ENCODE measurements at regions not wholly inside any gene's neighbourhood (a gene's known extent, or its start where the extent isn't known, plus 50 kb on each side); places are given as distances from the start of the nearest gene placed in this dataset.
"Not testable (repeated sequence)": the region's sequence is repeated elsewhere in the genome, so short reads cannot be mapped to it uniquely, and the experiment has no call there.

- FAIRE-seq, result no peak
Measured at GRCh38 chr6:56739836-56740815, 97.4 kb upstream of the DST start.

DNA sequence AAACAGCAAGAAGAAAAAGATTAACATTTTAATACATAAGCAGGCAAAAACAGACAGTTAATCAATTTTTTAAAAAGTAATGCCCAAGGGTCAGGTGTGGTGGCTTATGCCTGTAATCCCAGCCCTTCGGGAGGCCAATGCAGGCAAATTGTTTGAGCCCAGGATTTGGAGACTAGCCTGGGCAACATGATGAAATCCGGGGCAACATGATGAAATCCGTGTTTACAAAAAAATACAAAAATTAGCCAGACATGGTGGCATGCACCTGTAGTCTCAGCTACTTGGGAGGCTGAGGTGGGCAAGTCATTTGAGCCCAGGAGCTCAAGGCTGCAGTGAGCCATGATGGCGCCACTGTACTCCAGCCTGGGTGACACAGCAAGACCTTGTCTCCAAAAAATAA, 94.1 kb upstream of the DST start:
- no peak for FAIRE-seq

GRCh38 chr6:56734335-56734734, 91.6 kb upstream of the DST start:
- no peak for FAIRE-seq

DNA sequence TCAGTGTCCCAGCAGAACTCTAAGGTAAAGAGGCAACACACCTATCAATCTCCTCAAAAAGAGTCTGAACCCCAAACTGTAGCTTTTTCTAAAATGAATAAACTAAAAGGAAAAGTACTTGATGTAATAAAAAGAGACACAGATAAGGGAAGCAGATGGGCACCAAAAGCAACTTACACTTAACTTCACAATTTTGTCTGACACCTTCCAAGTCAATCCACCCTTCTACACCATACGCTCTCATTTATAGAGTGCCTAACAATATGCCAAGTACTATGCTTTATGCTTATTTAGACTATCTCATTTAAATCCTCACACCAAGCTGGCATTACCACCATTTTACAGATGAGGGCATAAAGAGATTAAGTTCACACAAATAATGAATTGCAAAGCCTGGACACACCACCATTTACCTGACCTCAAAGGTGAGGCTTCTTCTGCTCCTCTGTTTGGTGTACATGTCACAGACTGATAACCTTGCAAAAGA, 90.6 kb upstream of the DST start:
- no peak for FAIRE-seq

DNA sequence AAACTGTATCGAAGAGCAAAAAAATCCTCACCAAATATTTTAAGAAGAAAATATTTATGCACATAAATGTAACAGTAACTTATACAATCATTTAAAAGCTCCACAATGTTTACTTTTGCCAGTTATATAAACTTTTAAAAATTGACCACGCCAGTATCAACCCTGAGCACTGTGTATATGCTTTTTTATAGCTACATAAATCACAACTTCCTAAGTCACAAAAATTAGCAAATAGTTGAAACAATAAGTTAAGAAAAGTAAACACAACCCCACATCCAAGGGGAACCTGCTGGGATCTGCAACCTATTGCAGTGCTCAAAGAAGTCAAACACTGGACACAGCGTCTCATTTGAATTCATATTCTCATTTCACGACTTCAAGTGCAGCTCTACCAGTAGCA, 89.8 kb upstream of the DST start:
- FAIRE-seq, result no peak

DNA sequence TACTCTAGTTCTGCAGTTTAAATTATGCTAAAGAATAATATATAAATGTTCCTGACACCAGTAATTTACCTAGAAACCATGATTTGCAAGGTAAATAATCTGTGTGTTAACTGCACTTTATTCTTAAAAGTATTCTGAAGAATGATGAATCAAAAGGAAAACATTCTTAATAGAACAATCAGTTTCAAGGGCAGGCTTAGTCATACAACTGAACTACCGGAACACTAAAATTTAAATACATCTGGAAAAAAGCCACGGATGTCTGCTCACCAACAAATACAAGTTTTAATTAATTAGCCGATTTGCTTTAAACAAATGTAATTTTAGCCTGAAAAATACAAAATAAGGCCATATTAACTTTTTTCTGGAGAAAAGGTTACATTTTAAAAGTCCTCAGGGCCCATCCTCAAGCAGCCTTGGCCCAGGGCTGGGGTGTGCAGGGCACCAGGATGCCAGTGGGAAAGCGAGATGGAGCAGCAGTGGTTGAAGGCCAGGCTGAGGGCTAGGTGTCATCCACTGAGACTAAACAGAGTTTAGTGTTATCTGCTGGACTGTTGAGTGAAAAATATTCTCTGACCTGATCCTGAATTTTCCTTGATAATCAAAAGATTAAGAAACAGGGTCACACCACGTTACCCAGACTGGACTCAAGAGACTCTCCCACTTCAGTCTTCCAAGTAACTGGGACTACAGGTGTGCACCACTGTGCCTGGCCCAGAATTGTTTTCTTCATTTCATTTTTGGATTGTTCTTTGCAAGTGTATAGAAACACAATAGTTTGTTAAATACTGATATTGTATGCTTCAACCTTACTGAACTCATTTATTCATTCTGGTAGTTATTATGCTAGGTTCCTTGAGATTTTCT, 88.2 kb upstream of the DST start:
- FAIRE-seq, result no peak

GRCh38 chr6:56729719-56730118, 87.0 kb upstream of the DST start:
- FAIRE-seq, result no peak

- FAIRE-seq, result not testable (repeated sequence)
Measured at GRCh38 chr6:56729166-56729565, 86.5 kb upstream of the DST start.

DNA sequence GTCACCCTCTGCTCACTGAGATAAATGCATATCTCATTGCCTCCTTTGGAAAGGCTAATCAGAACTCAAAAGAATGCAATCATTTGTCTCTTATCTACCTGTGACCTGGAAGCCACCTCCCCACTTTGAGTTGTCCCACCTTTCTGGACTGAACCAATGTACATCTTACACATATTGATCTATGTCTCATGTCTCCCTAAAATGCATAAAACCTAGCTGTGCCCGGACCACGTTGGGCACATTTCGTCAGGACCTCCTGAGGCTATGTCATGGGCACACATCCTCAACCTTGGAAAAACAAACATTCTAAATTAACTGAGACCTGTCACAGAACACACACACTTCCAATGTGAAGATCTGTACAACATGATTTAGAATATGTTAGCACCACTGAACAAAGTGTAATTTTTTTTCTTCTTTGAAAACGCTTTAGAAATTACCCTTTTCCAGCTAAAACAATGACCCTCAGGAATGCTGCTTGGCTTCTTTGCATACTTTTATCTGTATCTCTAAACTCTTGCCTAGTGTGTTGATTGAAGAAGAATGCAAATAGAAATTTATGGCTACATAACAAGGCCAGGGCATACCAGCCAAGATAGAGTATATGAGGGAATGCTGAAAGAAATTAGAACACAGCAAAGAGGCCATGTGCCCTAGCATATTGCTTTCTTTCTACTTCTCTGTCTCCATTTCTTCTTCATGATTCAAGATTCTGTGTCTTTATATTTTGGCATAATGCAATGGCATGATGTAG, 84.6 kb upstream of the DST start:
- FAIRE-seq, result no peak

DNA sequence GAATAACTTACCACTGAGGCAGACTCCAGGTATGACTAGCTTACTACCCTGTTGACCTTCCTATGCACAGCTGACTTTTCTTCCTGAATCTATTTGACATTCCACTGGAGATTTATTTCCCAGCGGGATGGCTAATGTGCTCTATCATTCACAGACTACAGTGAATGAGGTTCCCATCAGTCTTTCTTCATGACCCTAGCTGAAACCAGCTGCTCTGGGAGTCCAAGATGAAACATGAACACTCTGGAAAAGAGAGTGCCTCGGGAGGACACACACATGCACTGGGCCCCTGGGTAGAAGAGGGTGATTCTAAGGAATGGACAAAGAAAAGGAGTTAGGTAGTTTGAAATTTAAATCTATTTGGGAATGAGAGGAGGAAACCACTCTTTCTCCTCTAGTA, 82.6 kb upstream of the DST start:
- no peak for FAIRE-seq

GRCh38 chr6:56724455-56724854, 81.8 kb upstream of the DST start:
- no peak for FAIRE-seq

- FAIRE-seq, result no peak
Measured at GRCh38 chr6:56720882-56721281, 78.2 kb upstream of the DST start.

- FAIRE-seq, result not testable (repeated sequence)
Measured at GRCh38 chr6:56720202-56720601, 77.5 kb upstream of the DST start.

- not testable (repeated sequence) for FAIRE-seq
Measured at GRCh38 chr6:56719315-56720058, 76.8 kb upstream of the DST start.

- no peak for FAIRE-seq
Measured at GRCh38 chr6:56718236-56718635, 75.5 kb upstream of the DST start.

- FAIRE-seq, result no peak
Measured at GRCh38 chr6:56716229-56716628, 73.5 kb upstream of the DST start.

GRCh38 chr6:56715741-56716140, 73.1 kb upstream of the DST start:
- no peak for FAIRE-seq

- FAIRE-seq, result no peak
Measured at GRCh38 chr6:56714982-56715456, 72.3 kb upstream of the DST start.

DNA sequence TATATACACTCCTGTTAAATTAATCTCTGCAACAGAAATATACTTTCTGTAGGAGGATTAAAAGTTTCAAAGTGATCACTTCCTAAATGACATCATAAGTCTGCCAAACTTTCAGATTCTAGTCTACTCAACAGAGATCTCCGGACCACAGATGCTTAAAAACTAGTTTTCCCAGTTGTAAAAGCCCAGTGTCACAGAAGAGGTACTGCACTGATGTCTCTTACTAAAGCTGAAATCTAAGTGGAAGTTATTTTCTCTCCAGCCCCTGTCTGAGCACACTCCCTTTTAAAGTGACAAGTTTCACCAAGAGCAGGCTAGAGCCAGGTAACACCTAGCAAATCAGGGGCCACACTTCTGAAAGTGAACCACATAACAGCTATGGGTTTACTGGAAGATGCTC, 71.6 kb upstream of the DST start:
- FAIRE-seq, result no peak

DNA sequence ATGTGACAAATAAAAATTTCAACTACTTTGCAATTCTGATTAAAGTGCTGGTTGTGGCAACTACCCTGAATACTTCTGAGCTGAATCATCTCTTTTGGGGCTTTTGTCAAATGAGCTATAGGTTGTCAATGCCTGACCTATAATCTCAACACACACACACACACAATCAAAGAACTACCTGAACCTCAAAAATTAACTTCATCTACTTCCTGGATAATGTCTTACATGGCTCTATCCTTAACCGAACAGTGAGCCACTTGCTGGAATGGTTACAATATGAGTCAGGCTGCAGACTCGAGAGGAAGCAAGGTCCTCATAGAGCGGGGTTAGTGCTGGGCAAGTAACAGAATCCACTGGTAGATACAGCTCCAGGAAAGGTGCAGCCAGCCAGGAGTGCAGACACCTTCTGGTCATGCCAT, 70.6 kb upstream of the DST start:
- FAIRE-seq, result no peak

GRCh38 chr6:56710967-56711366, 68.3 kb upstream of the DST start:
- peak; percentile 25 for FAIRE-seq

DNA sequence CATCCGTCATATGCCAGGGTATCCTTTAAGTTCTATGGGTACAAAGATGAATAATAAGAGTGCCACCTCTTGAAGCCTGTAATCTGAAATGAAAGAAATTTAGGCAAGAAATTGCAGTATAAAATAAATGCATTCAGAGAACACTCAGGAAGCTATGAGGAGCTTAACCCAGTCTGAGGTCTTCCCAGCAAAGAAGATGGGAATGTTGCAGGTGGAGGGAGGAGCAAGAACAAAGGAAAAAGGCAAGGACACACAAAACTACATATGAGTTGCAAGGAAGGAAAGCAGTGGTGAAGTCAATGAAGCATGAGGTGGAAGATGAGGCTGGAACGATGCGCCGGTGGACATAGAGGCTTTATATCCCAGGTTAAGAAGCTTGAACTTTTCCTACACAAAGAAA, 67.0 kb upstream of the DST start:
- FAIRE-seq, result no peak
